ENCODE measurements at regions not wholly inside any gene's neighbourhood (a gene's known extent, or its start where the extent isn't known, plus 50 kb on each side); places are given as distances from the start of the nearest gene placed in this dataset.

DNA sequence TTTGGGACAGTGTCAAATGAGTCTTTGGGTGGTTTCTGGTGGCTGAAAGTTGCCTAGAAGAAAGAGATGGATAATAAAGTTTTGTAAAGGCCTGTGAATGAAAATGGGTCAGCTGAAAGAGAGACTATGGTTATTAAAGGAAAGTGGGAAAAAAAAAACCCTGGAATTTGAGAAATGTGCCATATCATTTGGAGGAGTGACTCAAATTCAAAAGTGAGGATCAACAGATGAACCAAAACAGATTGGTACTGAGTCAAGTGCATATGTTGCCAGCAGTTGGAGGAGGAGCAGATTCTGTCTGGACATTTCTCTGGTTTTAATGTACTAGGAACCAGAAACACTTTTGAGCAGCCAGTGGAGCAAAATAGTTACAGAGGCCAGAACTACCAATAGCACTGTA, 339.8 kb downstream of the KCNA4 start:
- no peak for TF ChIP-seq RAD21 (IDR thresholded peaks at IDR 0.05; ENCODE audit: low read depth)
- no peak for TF ChIP-seq EGR1 (IDR thresholded peaks at IDR 0.05)
- TF ChIP-seq, protein P1, sequence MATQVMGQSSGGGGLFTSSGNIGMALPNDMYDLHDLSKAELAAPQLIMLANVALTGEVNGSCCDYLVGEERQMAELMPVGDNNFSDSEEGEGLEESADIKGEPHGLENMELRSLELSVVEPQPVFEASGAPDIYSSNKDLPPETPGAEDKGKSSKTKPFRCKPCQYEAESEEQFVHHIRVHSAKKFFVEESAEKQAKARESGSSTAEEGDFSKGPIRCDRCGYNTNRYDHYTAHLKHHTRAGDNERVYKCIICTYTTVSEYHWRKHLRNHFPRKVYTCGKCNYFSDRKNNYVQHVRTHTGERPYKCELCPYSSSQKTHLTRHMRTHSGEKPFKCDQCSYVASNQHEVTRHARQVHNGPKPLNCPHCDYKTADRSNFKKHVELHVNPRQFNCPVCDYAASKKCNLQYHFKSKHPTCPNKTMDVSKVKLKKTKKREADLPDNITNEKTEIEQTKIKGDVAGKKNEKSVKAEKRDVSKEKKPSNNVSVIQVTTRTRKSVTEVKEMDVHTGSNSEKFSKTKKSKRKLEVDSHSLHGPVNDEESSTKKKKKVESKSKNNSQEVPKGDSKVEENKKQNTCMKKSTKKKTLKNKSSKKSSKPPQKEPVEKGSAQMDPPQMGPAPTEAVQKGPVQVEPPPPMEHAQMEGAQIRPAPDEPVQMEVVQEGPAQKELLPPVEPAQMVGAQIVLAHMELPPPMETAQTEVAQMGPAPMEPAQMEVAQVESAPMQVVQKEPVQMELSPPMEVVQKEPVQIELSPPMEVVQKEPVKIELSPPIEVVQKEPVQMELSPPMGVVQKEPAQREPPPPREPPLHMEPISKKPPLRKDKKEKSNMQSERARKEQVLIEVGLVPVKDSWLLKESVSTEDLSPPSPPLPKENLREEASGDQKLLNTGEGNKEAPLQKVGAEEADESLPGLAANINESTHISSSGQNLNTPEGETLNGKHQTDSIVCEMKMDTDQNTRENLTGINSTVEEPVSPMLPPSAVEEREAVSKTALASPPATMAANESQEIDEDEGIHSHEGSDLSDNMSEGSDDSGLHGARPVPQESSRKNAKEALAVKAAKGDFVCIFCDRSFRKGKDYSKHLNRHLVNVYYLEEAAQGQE (IDR thresholded peaks at IDR 0.05; ENCODE audit: low read depth): no peak
- TF ChIP-seq MAX (IDR thresholded peaks at IDR 0.05): no peak
- no peak for TF ChIP-seq CEBPB (IDR thresholded peaks at IDR 0.05)
- no peak for TF ChIP-seq YY1 (IDR thresholded peaks at IDR 0.05; ENCODE audit: low read depth)
- no peak for TF ChIP-seq TCF12 (IDR thresholded peaks at IDR 0.05; ENCODE audit: low read depth)
- TF ChIP-seq TAF1 (IDR thresholded peaks at IDR 0.05; ENCODE audit: low read depth): no peak

All from Ishikawa (cell line).